ENCODE measurements at regions not wholly inside any gene's neighbourhood (a gene's known extent, or its start where the extent isn't known, plus 50 kb on each side); places are given as distances from the start of the nearest gene placed in this dataset.

DNA sequence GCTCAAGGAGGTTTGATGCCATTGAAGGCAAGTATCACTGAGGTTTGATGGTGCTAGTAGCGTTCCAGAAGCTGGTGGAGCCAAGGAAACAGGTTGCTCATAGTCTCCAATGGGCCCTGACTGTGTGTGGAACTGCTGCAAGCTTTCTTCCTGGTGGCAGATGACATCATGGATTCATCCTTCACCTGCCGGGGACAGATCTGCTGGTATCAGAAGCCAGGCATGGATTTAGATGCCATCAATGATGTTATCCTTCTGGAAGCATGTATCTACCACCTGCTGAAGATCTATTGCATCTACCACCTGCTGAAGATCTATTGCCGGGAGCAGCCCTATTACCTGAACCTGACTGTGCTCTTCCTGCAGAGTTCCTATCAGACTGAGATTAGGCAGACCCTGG, 734.4 kb downstream of the PLA2G4A start:
- DNase-seq: no peak
- no peak overlapping the region for H2AFZ ChIP-seq (ENCODE audit: low read length)
- no peaks in the 10 kb centered on the region for H3F3A ChIP-seq (ENCODE audit: insufficient read depth, low read length)
- H3K4me3 ChIP-seq (ENCODE audit: low read length): no peak overlapping the region
- H4K20me1 ChIP-seq (ENCODE audit: insufficient read depth, low read length): no peaks in the 10 kb centered on the region
- H3K4me1 ChIP-seq (ENCODE audit: low read length): no peaks in the 10 kb centered on the region
- H3K4me2 ChIP-seq (ENCODE audit: low read depth, low read length): no peak overlapping the region
- no peaks in the 10 kb centered on the region for H3K9me2 ChIP-seq (replicated peaks; ENCODE audit: insufficient read depth, low read length)
- no peaks in the 10 kb centered on the region for H3K27me3 ChIP-seq (replicated peaks; ENCODE audit: insufficient read depth, low read length)
- no peaks in the 10 kb centered on the region for H3K79me2 ChIP-seq (ENCODE audit: low read length)
- no peaks in the 10 kb centered on the region for H3K9me3 ChIP-seq (replicated peaks; ENCODE audit: insufficient read depth, low read length)
- H3K36me3 ChIP-seq (replicated peaks; ENCODE audit: insufficient read depth, low read length): no peaks in the 10 kb centered on the region
- no peak overlapping the region for H3K9ac ChIP-seq (ENCODE audit: low read length)
- TF ChIP-seq, protein P1, sequence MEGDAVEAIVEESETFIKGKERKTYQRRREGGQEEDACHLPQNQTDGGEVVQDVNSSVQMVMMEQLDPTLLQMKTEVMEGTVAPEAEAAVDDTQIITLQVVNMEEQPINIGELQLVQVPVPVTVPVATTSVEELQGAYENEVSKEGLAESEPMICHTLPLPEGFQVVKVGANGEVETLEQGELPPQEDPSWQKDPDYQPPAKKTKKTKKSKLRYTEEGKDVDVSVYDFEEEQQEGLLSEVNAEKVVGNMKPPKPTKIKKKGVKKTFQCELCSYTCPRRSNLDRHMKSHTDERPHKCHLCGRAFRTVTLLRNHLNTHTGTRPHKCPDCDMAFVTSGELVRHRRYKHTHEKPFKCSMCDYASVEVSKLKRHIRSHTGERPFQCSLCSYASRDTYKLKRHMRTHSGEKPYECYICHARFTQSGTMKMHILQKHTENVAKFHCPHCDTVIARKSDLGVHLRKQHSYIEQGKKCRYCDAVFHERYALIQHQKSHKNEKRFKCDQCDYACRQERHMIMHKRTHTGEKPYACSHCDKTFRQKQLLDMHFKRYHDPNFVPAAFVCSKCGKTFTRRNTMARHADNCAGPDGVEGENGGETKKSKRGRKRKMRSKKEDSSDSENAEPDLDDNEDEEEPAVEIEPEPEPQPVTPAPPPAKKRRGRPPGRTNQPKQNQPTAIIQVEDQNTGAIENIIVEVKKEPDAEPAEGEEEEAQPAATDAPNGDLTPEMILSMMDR (IDR thresholded peaks at IDR 0.05; ENCODE audit: low read length): no peak
- TF ChIP-seq EZH2phosphoT487 (IDR thresholded peaks at IDR 0.05; ENCODE audit: low read length) (no peak), EZH2 (optimal IDR thresholded peaks at IDR 0.05; ENCODE audit: low read depth, low read length) (no peak)
- no peak overlapping the region for H3K27ac ChIP-seq (ENCODE audit: low read length)

DNA sequence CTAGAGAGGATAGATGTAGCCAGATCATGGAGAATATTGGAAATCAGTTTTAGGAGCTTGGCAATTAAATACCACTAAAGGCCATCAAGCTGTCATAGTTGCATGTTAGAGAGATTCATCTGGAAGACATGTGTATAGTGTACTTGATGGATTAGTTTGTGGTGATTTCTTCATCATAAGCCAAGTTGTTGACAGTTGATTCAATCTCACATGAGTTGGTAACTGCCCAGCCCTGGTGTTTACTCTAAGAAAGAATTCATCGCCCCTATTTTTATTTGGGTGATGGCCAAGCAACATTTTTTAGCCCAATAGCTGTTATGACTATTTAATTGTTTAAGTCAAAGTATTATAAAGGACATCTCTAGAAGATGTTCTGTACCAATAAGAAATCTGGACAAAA, 737.6 kb downstream of the PLA2G4A start:
- H3K9me2 ChIP-seq (replicated peaks; ENCODE audit: insufficient read depth, low read length): no peaks in the 10 kb centered on the region
- H3K4me2 ChIP-seq (ENCODE audit: low read depth, low read length): no peak overlapping the region
- H4K20me1 ChIP-seq (ENCODE audit: insufficient read depth, low read length): no peaks in the 10 kb centered on the region
- no peak overlapping the region for H3K9ac ChIP-seq (ENCODE audit: low read length)
- no peak overlapping the region for H3K27ac ChIP-seq (ENCODE audit: low read length)
- no peaks in the 10 kb centered on the region for H3K79me2 ChIP-seq (ENCODE audit: low read length)
- no peaks in the 10 kb centered on the region for H3K4me1 ChIP-seq (ENCODE audit: low read length)
- no peak overlapping the region for H2AFZ ChIP-seq (ENCODE audit: low read length)
- H3F3A ChIP-seq (ENCODE audit: insufficient read depth, low read length): no peaks in the 10 kb centered on the region
- H3K27me3 ChIP-seq (replicated peaks; ENCODE audit: insufficient read depth, low read length): no peaks in the 10 kb centered on the region
- no peaks in the 10 kb centered on the region for H3K9me3 ChIP-seq (replicated peaks; ENCODE audit: insufficient read depth, low read length)
- H3K4me3 ChIP-seq (ENCODE audit: low read length): no peak overlapping the region
- no peak for TF ChIP-seq EZH2 (optimal IDR thresholded peaks at IDR 0.05; ENCODE audit: low read depth, low read length)
- TF ChIP-seq, protein P1 (IDR thresholded peaks at IDR 0.05; ENCODE audit: low read length): no peak
- no peak for TF ChIP-seq EZH2phosphoT487 (IDR thresholded peaks at IDR 0.05; ENCODE audit: low read length)
- no peak for DNase-seq
- H3K36me3 ChIP-seq (replicated peaks; ENCODE audit: insufficient read depth, low read length): no peaks in the 10 kb centered on the region

DNA sequence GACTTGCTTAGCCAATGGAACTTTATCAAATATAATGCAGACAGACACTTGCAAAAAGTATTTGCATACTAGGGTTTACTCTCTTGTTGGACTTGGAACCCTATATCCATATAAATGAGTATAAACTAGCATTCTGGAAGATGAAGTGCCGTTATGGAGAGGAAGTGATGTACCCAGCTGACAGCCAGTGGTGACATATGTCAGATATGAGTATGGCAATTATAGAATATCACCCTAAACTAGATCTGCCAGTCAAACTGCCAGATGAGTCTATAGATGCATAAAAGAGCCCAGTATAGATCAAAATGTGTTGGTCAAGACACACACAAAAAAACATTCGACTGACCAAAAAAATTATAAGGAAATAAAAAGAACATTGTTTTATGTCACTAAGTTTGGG, 739.3 kb downstream of the PLA2G4A start:
- TF ChIP-seq, protein P1 (IDR thresholded peaks at IDR 0.05; ENCODE audit: low read length): no peak
- no peak for TF ChIP-seq EZH2phosphoT487 (IDR thresholded peaks at IDR 0.05; ENCODE audit: low read length)
- TF ChIP-seq EZH2 (optimal IDR thresholded peaks at IDR 0.05; ENCODE audit: low read depth, low read length): no peak
- Histone ChIP-seq H3K27ac (ENCODE audit: low read length) (no peak overlapping the region), H3K4me2 (ENCODE audit: low read depth, low read length) (no peak overlapping the region), H3K79me2 (ENCODE audit: low read length) (no peaks in the 10 kb centered on the region), H3F3A (ENCODE audit: insufficient read depth, low read length) (no peaks in the 10 kb centered on the region), H3K36me3 (replicated peaks; ENCODE audit: insufficient read depth, low read length) (no peaks in the 10 kb centered on the region), H3K27me3 (replicated peaks; ENCODE audit: insufficient read depth, low read length) (no peaks in the 10 kb centered on the region), H2AFZ (ENCODE audit: low read length) (no peak overlapping the region), H3K4me1 (ENCODE audit: low read length) (no peaks in the 10 kb centered on the region), H4K20me1 (ENCODE audit: insufficient read depth, low read length) (no peaks in the 10 kb centered on the region), H3K9me2 (replicated peaks; ENCODE audit: insufficient read depth, low read length) (no peaks in the 10 kb centered on the region), H3K9me3 (replicated peaks; ENCODE audit: insufficient read depth, low read length) (no peaks in the 10 kb centered on the region), H3K9ac (ENCODE audit: low read length) (no peak overlapping the region), H3K4me3 (ENCODE audit: low read length) (no peak overlapping the region)
- no peak for DNase-seq

All from MM.1S (cell line).